ENCODE measurements at regions not wholly inside any gene's neighbourhood (a gene's known extent, or its start where the extent isn't known, plus 50 kb on each side); places are given as distances from the start of the nearest gene placed in this dataset.

DNA sequence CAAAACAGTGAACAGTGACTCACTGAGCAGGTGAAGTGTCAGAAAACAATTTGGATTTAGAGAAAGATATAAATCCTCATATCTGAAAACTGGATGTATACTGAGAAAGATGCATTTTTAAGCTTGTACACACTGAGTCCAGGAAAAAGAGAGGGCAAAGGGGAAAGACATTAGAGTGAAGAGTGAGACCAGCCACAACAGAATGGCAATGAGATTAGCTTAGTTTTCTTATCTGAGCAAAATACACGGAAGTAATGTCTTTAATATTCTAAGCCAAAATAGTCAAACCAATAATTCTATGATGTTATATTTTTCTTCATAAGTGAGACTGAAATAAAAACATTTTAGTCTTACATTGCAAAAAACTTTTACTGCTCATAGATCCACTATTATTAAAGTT is 236.0 kb downstream of the SLITRK5 start:
- no peaks in the 10 kb centered on the region for H3K36me3 ChIP-seq (ENCODE audit: control insufficient read depth in 2 of 2, insufficient read depth in 1 of 2, low read length in 2 of 2)
- no peaks in the 10 kb centered on the region for H3K4me1 ChIP-seq (ENCODE audit: control insufficient read depth, insufficient read depth, low read length)
- H3K4me3 ChIP-seq (ENCODE audit: low read depth, low read length) = no peak overlapping the region
- H3K9me3 ChIP-seq (ENCODE audit: control insufficient read depth, insufficient read depth, low read depth, low read length) = no peaks in the 10 kb centered on the region
- ChIA-PET POLR2A (no interaction called here), CTCF (no interaction called here)
- TF ChIP-seq, protein P1, sequence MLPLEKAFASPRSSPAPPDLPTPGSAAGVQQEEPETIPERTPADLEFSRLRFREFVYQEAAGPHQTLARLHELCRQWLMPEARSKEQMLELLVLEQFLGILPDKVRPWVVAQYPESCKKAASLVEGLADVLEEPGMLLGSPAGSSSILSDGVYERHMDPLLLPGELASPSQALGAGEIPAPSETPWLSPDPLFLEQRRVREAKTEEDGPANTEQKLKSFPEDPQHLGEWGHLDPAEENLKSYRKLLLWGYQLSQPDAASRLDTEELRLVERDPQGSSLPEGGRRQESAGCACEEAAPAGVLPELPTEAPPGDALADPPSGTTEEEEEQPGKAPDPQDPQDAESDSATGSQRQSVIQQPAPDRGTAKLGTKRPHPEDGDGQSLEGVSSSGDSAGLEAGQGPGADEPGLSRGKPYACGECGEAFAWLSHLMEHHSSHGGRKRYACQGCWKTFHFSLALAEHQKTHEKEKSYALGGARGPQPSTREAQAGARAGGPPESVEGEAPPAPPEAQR (tag by site-specific recombination; IDR thresholded peaks at IDR 0.05) = no peak
- TF ChIP-seq ZNF10 (tag by site-specific recombination; IDR thresholded peaks at IDR 0.05) (no peak), ZNF354C (tag by site-specific recombination; IDR thresholded peaks at IDR 0.05; ENCODE audit: borderline replicate concordance, low read depth) (no peak), ZNF558 (tag by site-specific recombination; IDR thresholded peaks at IDR 0.05) (no peak), ZNF549 (tag by site-specific recombination; IDR thresholded peaks at IDR 0.05) (no peak), ZNF768 (tag by site-specific recombination; IDR thresholded peaks at IDR 0.05) (no peak), ZNF169 (tag by site-specific recombination; IDR thresholded peaks at IDR 0.05) (no peak), ZNF488 (tag by site-specific recombination; IDR thresholded peaks at IDR 0.05) (no peak), IKZF3 (tag by site-specific recombination; IDR thresholded peaks at IDR 0.05) (no peak), TCF7L2 (IDR thresholded peaks at IDR 0.05; ENCODE audit: borderline replicate concordance, low read depth, low read length) (no peak), MEIS1 (CRISPR knock-in tag; IDR thresholded peaks at IDR 0.05; ENCODE audit: borderline replicate concordance) (no peak), ZIC2 (tag by site-specific recombination; IDR thresholded peaks at IDR 0.05) (no peak)
- H3K27ac ChIP-seq (ENCODE audit: extremely low read depth, low read depth, low read length) = no peak overlapping the region

DNA sequence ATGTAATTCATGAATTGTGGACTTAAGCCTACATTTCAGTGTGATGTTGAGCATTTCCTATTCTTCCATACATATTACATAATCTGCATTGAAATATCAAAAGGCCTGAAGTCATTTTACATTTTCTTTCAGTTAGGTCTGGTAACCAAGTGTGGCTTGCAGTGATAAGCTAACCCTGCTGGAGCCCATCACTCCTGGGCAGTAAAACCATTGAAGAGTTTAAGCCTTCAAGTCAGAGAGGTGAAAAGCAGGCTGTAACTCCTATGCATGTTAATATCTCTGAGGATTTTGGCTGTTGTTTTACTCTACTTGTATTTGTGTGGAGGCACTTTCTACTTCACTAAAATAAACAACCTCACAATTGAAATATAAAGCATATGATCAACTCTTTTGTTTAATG is 248.8 kb downstream of the SLITRK5 start:
- no peaks in the 10 kb centered on the region for H3K36me3 ChIP-seq (ENCODE audit: control insufficient read depth in 2 of 2, insufficient read depth in 1 of 2, low read length in 2 of 2)
- H3K27ac ChIP-seq (ENCODE audit: extremely low read depth, low read depth, low read length) = no peak overlapping the region
- CTCF ChIA-PET = no interaction called here
- POLR2A ChIA-PET = no interaction called here
- no peaks in the 10 kb centered on the region for H3K9me3 ChIP-seq (ENCODE audit: control insufficient read depth, insufficient read depth, low read depth, low read length)
- no peaks in the 10 kb centered on the region for H3K4me1 ChIP-seq (ENCODE audit: control insufficient read depth, insufficient read depth, low read length)
- H3K4me3 ChIP-seq (ENCODE audit: low read depth, low read length) = no peak overlapping the region
- TF ChIP-seq PRDM1 (tag by site-specific recombination; IDR thresholded peaks at IDR 0.05) (no peak), ZNF544 (tag by site-specific recombination; IDR thresholded peaks at IDR 0.05) (no peak), ZBTB10 (tag by site-specific recombination; IDR thresholded peaks at IDR 0.05) (no peak), EGR2 (tag by site-specific recombination; IDR thresholded peaks at IDR 0.05; ENCODE audit: low read depth) (no peak), YY2 (tag by site-specific recombination; IDR thresholded peaks at IDR 0.05) (no peak), ZNF610 (tag by site-specific recombination; IDR thresholded peaks at IDR 0.05; ENCODE audit: borderline replicate concordance) (no peak), ZNF670 (tag by site-specific recombination; IDR thresholded peaks at IDR 0.05; ENCODE audit: low read depth) (no peak), OVOL3 (tag by site-specific recombination; IDR thresholded peaks at IDR 0.05) (no peak), INSM2 (tag by site-specific recombination; IDR thresholded peaks at IDR 0.05) (no peak), ZIC2 (tag by site-specific recombination; IDR thresholded peaks at IDR 0.05) (no peak), ZFP37 (tag by site-specific recombination; IDR thresholded peaks at IDR 0.05) (no peak), ZBTB21 (tag by site-specific recombination; IDR thresholded peaks at IDR 0.05) (no peak), ZNF354C (tag by site-specific recombination; IDR thresholded peaks at IDR 0.05; ENCODE audit: borderline replicate concordance, low read depth) (no peak), ZNF560 (tag by site-specific recombination; IDR thresholded peaks at IDR 0.05; ENCODE audit: borderline replicate concordance) (no peak)
- TF ChIP-seq, protein P2, sequence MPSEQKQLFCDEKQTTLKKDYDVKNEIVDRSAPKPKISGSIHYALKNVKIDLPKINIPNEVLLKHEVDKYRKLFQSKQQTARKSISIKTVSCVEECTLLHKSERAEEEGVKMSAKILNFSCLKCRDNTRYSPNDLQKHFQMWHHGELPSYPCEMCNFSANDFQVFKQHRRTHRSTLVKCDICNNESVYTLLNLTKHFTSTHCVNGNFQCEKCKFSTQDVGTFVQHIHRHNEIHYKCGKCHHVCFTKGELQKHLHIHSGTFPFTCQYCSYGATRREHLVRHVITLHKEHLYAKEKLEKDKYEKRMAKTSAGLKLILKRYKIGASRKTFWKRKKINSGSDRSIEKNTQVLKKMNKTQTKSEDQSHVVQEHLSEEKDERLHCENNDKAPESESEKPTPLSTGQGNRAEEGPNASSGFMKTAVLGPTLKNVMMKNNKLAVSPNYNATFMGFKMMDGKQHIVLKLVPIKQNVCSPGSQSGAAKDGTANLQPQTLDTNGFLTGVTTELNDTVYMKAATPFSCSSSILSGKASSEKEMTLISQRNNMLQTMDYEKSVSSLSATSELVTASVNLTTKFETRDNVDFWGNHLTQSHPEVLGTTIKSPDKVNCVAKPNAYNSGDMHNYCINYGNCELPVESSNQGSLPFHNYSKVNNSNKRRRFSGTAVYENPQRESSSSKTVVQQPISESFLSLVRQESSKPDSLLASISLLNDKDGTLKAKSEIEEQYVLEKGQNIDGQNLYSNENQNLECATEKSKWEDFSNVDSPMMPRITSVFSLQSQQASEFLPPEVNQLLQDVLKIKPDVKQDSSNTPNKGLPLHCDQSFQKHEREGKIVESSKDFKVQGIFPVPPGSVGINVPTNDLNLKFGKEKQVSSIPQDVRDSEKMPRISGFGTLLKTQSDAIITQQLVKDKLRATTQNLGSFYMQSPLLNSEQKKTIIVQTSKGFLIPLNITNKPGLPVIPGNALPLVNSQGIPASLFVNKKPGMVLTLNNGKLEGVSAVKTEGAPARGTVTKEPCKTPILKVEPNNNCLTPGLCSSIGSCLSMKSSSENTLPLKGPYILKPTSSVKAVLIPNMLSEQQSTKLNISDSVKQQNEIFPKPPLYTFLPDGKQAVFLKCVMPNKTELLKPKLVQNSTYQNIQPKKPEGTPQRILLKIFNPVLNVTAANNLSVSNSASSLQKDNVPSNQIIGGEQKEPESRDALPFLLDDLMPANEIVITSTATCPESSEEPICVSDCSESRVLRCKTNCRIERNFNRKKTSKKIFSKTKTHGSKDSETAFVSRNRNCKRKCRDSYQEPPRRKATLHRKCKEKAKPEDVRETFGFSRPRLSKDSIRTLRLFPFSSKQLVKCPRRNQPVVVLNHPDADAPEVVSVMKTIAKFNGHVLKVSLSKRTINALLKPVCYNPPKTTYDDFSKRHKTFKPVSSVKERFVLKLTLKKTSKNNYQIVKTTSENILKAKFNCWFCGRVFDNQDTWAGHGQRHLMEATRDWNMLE (tag by site-specific recombination; conservative IDR thresholded peaks at IDR 0.05; ENCODE audit: low read depth) = no peak

Data from HEK293 (cell line).